ENCODE measurements at regions not wholly inside any gene's neighbourhood (a gene's known extent, or its start where the extent isn't known, plus 50 kb on each side); places are given as distances from the start of the nearest gene placed in this dataset.
"Not testable (repeated sequence)": the region's sequence is repeated elsewhere in the genome, so short reads cannot be mapped to it uniquely, and the experiment has no call there.

- DNase-seq: no peak
These were observed 248.7 kb downstream of the ARHGAP12 start for GRCh38 chr10:31679936-31680335.

GRCh38 chr10:31678575-31679516 lies 249.8 kb downstream of the ARHGAP12 start:
- DNase-seq: no peak

DNA sequence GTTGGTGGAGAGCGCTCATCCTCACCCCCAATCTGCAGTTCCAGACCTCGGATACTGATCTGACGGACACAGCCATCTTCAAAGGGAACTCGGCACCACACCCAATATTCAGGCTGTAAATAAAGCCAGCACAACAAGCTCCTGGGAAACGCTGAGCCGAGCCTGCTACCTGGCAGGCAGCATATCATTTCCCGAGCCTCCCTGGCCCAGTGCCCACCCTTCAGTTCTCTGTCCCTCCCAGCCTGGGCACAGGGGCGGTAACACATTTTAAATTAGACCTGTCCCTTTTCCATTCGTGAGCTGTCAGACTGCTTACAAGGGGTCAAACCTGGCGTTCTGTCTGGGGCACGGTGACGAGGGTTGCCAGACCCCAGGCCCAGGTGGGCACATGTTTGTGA lies 250.5 kb downstream of the ARHGAP12 start:
- no peak for DNase-seq

DNA sequence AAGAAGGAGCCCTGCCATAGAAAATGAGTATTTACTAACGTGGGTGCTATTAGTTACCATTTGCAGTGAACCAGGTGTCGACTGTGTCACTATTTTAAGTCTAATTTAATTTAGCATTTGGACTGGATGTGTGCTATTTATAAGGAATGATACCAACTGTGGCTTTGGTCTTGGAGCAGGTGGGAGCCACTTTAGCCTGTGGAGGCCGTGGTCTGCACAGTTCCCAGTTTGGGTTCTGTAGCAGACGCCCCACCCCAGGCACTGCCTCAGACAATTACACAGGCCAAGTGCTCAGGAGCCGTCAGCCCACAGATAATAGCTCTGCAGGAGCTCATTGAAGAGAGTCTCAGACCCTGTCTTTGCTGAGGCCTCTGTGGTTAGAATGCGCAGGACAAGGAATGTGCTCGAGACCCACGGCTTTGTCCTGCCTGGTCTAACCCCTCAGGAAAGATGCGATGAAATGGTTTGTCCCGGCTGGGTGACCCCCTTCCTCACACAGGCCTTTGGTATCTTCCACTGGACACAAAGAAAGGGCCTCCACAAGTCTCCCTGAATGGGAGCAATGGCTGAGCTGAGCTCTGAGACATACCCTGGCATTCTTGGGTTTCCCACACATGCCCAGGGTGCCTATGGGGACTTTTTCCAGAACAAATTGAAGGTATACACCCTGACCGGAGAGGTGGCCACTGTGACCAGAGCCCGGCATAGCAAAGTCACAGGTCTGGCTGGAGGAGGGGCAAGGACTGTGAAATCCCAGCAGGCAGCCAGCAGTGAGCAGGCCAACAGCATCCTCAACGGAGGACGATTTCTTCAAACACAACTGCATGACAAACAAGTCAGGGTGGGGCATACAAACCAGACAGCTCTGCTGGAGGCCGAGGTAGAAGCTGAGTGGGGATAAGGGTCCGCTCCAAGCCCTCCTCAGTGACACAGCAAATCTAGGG lies 251.2 kb downstream of the ARHGAP12 start:
- no peak for DNase-seq

DNA sequence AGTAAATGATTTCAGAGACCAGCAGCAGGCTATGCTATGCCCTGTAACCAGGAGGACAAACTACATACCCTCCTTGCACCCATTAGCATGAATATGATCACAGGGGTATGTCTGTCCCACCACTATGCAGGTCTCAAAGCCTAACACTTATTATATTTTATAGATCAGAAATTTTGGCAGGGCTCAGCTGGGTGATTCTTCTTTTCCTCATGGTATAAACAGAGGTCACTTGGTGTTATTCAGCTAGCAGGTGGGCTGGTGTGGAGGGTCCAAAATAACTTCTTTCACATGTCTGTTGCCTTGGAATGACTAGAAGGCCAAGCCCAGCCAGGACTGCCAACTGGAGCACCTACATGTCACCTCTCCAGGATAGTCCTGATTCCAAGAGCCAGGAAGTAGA lies 252.9 kb downstream of the ARHGAP12 start:
- DNase-seq: no peak

DNA sequence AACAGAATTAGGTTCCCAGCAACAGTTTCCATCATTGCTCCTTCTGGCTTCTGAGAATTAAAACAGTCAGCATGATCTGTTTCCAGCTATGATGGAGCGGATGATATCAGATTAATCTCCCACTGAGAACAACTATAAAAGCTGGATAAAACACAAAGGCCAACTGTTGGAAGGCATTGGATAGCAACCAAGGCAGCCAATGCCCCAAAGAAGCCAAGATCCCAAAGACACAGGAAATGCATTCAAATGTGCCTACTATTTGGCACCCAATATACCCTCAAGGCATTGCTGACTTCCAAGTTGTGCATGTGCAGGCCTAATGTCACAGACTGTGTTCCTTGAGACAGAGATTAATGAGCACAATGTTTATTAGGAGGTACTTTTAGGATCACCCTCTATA lies 259.3 kb downstream of the ARHGAP12 start:
- DNase-seq: no peak

DNA sequence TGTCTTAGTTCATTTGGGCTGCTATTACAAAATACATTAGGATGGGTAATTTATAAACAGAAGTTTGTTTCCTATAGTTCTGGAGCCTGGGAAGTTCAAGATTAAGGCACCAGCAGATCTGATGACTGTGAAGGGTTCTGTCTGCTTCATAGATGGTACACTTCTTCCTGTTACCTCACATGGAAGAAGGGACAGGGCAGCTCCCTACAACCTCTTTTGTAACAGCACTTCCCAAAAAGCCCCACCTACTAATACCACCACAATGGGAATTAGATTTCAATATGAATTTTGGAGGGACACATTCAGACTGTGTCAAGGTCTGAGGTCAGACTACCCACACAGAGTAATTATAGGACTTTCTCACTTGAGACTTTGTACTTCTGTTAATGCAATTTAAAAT lies 260.3 kb downstream of the ARHGAP12 start:
- DNase-seq: no peak

DNA sequence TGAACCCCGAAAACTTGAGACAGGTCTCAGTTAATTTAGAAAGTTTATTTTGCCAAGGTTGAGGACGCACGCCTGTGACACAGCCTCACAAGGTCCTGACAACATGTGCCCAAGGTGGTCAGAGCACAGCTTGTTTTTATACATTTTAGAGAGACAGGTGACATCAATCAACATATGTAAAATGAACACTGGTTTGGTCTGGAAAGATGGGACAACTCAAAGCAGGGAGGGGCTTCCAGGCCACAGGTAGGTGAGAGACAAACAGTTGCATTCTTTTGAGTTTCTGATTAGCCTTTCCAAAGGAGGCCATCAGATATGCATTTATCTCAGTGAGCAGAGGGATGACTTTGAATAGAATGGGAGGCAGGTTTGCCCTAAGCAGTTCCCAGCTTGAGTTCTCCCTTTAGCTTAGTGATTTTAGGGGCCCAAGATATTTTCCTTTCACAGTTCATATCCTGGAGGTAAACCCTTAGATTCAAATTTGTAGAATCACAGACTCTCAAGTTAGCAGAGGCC lies 262.8 kb downstream of the ARHGAP12 start:
- not testable (repeated sequence) for DNase-seq

DNA sequence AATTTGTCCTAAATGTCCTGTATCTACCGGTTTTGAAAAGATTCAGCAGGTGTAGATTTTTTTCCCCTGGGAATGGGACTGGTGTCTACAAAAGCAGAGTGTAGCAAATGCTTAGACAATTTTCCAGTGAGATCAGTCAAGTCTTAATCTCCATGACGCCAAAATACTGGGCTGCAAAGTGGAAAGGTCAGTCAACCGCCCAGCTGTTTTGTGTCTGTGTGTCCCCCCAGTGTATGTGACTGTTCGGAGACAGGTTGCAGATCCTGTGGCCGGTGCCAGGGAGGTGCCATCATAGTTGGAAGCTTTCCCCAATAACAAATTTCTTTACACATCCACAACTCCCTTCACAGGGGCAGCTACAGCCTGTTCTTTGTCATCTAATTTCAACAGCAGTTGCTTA lies 263.8 kb downstream of the ARHGAP12 start:
- DNase-seq: no peak

- DNase-seq: not testable (repeated sequence)
These were observed 264.6 kb downstream of the ARHGAP12 start for GRCh38 chr10:31664071-31664470.

GRCh38 chr10:31660300-31660699 lies 268.3 kb downstream of the ARHGAP12 start:
- no peak for DNase-seq

DNA sequence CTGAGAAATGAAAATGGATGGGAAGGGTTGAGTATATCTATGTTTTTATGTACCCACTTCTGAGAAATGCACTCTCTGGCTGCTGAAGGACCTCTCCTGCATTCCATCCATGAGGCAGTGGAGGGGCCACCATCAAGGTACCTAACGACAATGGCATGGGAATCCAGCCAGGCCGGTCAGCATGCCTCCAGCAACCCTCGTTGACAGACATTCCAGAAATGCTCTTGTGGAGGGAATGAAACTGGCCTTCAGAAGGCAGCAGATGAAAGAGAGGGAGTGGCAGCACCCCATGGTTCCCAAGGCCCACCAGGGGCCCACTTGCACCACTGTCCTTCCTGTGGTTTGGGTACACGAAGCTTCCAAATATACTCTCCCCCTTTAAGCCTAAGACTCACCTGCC lies 269.0 kb downstream of the ARHGAP12 start:
- no peak for DNase-seq

DNA sequence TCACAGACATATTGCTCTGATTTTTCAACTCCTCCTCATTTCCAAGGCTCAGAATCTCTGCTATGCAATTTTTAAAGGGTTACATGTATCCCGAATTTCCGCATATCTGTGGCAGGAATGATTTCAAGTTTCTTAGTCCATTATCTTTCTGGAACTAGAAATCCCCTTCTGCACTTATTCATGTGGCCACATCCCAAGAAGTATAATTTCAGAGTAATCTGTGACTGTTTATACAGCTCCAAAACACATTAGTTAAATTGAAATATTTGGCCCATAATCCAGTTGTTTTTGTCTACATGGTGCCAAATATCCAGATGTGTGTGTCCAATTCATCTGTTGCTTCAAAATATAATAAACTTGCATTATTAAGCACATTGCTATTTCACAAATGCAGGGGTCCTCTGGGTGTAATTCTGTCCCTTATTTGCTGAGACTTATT lies 271.2 kb downstream of the ARHGAP12 start:
- no peak for DNase-seq

- DNase-seq: no peak
These were observed 271.7 kb downstream of the ARHGAP12 start for GRCh38 chr10:31656851-31657433.

DNA sequence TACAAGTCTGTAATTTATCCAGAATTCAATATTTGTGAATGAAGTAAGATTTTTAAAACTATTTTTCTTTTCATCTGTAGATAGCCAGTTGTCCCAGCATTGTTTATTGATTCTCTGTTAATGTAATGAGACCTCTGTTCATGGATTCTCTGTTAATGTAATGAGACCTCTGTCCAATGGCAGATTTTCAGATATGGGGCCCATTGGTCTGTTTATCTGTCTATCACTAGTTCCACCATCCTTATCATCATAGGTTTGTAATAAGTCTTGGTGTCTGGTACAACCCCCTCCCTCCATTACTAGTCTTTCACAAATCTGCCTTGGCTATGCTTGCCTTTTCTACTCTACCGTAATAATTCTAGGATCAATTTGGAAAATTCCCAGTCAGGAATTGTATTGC lies 276.6 kb downstream of the ARHGAP12 start:
- DNase-seq: no peak

GRCh38 chr10:31650010-31650409 lies 278.6 kb downstream of the ARHGAP12 start:
- DNase-seq: no peak

- DNase-seq: no peak
These were observed 279.7 kb downstream of the ARHGAP12 start for GRCh38 chr10:31648966-31649365.

DNA sequence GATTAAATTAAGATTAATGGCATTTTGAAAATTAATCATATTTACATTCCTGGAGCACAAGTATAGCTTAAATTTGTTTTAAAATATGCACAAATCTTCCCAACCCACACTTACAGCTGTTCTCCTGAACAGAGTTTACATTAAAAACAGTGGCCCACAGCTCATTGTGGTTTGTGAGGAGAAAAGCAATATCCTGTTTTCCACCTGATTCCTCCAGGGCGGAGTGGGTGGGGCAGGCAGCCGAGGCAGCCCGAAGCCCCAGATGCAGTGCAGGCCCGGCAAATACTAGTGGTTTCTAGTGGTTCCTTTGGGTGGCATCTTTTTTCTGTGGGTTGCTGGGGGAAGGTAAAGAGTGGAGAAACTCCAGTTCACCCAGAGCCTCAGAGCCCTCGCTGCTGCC lies 280.8 kb downstream of the ARHGAP12 start:
- no peak for DNase-seq

- no peak for DNase-seq
These were observed 282.1 kb downstream of the ARHGAP12 start for GRCh38 chr10:31646519-31646918.

- DNase-seq: no peak
These were observed 282.8 kb downstream of the ARHGAP12 start for GRCh38 chr10:31645786-31646185.

GRCh38 chr10:31644931-31645633 lies 283.5 kb downstream of the ARHGAP12 start:
- no peak for DNase-seq

DNA sequence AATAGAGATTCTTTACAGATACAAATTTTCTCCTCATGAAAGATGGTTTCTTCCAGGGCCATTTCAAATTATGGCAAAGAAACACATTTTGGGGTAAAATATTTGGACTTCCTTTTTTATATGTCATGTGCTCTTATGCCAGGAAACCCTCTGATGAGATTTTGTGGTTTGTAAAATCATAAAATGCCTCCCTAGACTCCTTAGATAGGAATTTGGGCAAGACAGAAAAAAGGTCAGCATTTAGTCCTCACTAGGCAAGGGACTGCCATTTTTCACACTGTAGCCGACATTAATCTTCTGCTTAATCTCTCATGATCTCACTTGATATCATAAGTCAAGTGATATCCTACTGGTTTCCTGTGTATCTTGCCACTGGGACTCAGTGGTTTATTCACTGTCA lies 286.4 kb downstream of the ARHGAP12 start:
- no peak for DNase-seq

Data from NCI-H1694 treated with DMSO at 0.1 percent for 48 hours (cell line).